ENCODE measurements at regions not wholly inside any gene's neighbourhood (a gene's known extent, or its start where the extent isn't known, plus 50 kb on each side); places are given as distances from the start of the nearest gene placed in this dataset.

- no peak overlapping the region for H2AFZ ChIP-seq (ENCODE audit: low read depth, low read length)
- DNase-seq: no peak
- H3K79me2 ChIP-seq (ENCODE audit: insufficient read depth, low read length): no peaks in the 10 kb centered on the region
- no peaks in the 10 kb centered on the region for H3K9me3 ChIP-seq (ENCODE audit: insufficient read depth, low read length, severe bottlenecking)
- no peak overlapping the region for H3K4me3 ChIP-seq (ENCODE audit: low read depth in 1 of 2, low read length in 2 of 2)
- H4K20me1 ChIP-seq (ENCODE audit: insufficient read depth, low read length): no peaks in the 10 kb centered on the region
- no peaks in the 10 kb centered on the region for H3K4me1 ChIP-seq (ENCODE audit: insufficient read depth, low read length)
- no peak overlapping the region for H3K9ac ChIP-seq (ENCODE audit: low read depth, low read length)
- H3K36me3 ChIP-seq (ENCODE audit: insufficient read depth, low read length): no peaks in the 10 kb centered on the region
- no peaks in the 10 kb centered on the region for H3K27me3 ChIP-seq (ENCODE audit: insufficient read depth, low read length, poor library complexity)
- no peak overlapping the region for H3K4me2 ChIP-seq (ENCODE audit: insufficient read depth, low read length)
- TF ChIP-seq CTCF (IDR thresholded peaks at IDR 0.05; ENCODE audit: borderline replicate concordance, extremely low read depth, low read length, poor library complexity, severe bottlenecking) (no peak), EZH2 (IDR thresholded peaks at IDR 0.05; ENCODE audit: borderline replicate concordance, low read depth, low read length, severe bottlenecking) (no peak)
- no peak overlapping the region for H3K27ac ChIP-seq (ENCODE audit: low read length)
- ATAC-seq (ENCODE audit: insufficient read depth, low read depth): no peak
These were observed 148.5 kb upstream of the CHRM3 start for GRCh38 chr1:239237912-239238311.

GRCh38 chr1:239233626-239234025 is 152.7 kb upstream of the CHRM3 start:
- Histone ChIP-seq H2AFZ (ENCODE audit: low read depth, low read length) (no peak overlapping the region), H3K27ac (ENCODE audit: low read length) (no peak overlapping the region), H3K79me2 (ENCODE audit: insufficient read depth, low read length) (no peaks in the 10 kb centered on the region), H3K4me2 (ENCODE audit: insufficient read depth, low read length) (no peak overlapping the region), H3K9me3 (ENCODE audit: insufficient read depth, low read length, severe bottlenecking) (no peaks in the 10 kb centered on the region), H3K27me3 (ENCODE audit: insufficient read depth, low read length, poor library complexity) (no peaks in the 10 kb centered on the region), H3K4me3 (ENCODE audit: low read depth in 1 of 2, low read length in 2 of 2) (no peak overlapping the region), H4K20me1 (ENCODE audit: insufficient read depth, low read length) (no peaks in the 10 kb centered on the region), H3K9ac (ENCODE audit: low read depth, low read length) (no peak overlapping the region), H3K36me3 (ENCODE audit: insufficient read depth, low read length) (no peaks in the 10 kb centered on the region), H3K4me1 (ENCODE audit: insufficient read depth, low read length) (no peaks in the 10 kb centered on the region)
- DNase-seq: no peak
- ATAC-seq (ENCODE audit: insufficient read depth, low read depth): no peak
- no peak for TF ChIP-seq EZH2 (IDR thresholded peaks at IDR 0.05; ENCODE audit: borderline replicate concordance, low read depth, low read length, severe bottlenecking)
- no peak for TF ChIP-seq CTCF (IDR thresholded peaks at IDR 0.05; ENCODE audit: borderline replicate concordance, extremely low read depth, low read length, poor library complexity, severe bottlenecking)

- Histone ChIP-seq H3K9me3 (ENCODE audit: insufficient read depth, low read length, severe bottlenecking) (no peaks in the 10 kb centered on the region), H3K9ac (ENCODE audit: low read depth, low read length) (no peak overlapping the region), H4K20me1 (ENCODE audit: insufficient read depth, low read length) (no peaks in the 10 kb centered on the region), H3K4me1 (ENCODE audit: insufficient read depth, low read length) (no peaks in the 10 kb centered on the region), H2AFZ (ENCODE audit: low read depth, low read length) (no peak overlapping the region), H3K36me3 (ENCODE audit: insufficient read depth, low read length) (no peaks in the 10 kb centered on the region), H3K4me2 (ENCODE audit: insufficient read depth, low read length) (no peak overlapping the region), H3K4me3 (ENCODE audit: low read depth in 1 of 2, low read length in 2 of 2) (no peak overlapping the region), H3K79me2 (ENCODE audit: insufficient read depth, low read length) (no peaks in the 10 kb centered on the region), H3K27me3 (ENCODE audit: insufficient read depth, low read length, poor library complexity) (no peaks in the 10 kb centered on the region), H3K27ac (ENCODE audit: low read length) (no peak overlapping the region)
- DNase-seq: no peak
- no peak for ATAC-seq (ENCODE audit: insufficient read depth, low read depth)
- TF ChIP-seq CTCF (IDR thresholded peaks at IDR 0.05; ENCODE audit: borderline replicate concordance, extremely low read depth, low read length, poor library complexity, severe bottlenecking): no peak
- TF ChIP-seq EZH2 (IDR thresholded peaks at IDR 0.05; ENCODE audit: borderline replicate concordance, low read depth, low read length, severe bottlenecking): no peak
These were observed 153.4 kb upstream of the CHRM3 start for GRCh38 chr1:239232921-239233320.

- TF ChIP-seq CTCF (IDR thresholded peaks at IDR 0.05; ENCODE audit: borderline replicate concordance, extremely low read depth, low read length, poor library complexity, severe bottlenecking) (no peak), EZH2 (IDR thresholded peaks at IDR 0.05; ENCODE audit: borderline replicate concordance, low read depth, low read length, severe bottlenecking) (no peak)
- DNase-seq: no peak
- no peak for ATAC-seq (ENCODE audit: insufficient read depth, low read depth)
These were observed 157.9 kb upstream of the CHRM3 start for GRCh38 chr1:239228451-239228850.

More at GRCh38 chr1:239228451-239228850, 157.9 kb upstream of the CHRM3 start:
- no peaks in the 10 kb centered on the region for H3K4me1 ChIP-seq (ENCODE audit: insufficient read depth, low read length)
- no peaks in the 10 kb centered on the region for H3K79me2 ChIP-seq (ENCODE audit: insufficient read depth, low read length)
- H3K27me3 ChIP-seq (ENCODE audit: insufficient read depth, low read length, poor library complexity): no peaks in the 10 kb centered on the region
- no peaks in the 10 kb centered on the region for H3K36me3 ChIP-seq (ENCODE audit: insufficient read depth, low read length)
- no peak overlapping the region for H3K4me3 ChIP-seq (ENCODE audit: low read depth in 1 of 2, low read length in 2 of 2)
- H3K4me2 ChIP-seq (ENCODE audit: insufficient read depth, low read length): no peak overlapping the region
- H3K27ac ChIP-seq (ENCODE audit: low read length): no peak overlapping the region
- H3K9me3 ChIP-seq (ENCODE audit: insufficient read depth, low read length, severe bottlenecking): peaks cover 12% of the 10 kb centered on the region
- no peak overlapping the region for H3K9ac ChIP-seq (ENCODE audit: low read depth, low read length)
- no peak overlapping the region for H2AFZ ChIP-seq (ENCODE audit: low read depth, low read length)
- no peaks in the 10 kb centered on the region for H4K20me1 ChIP-seq (ENCODE audit: insufficient read depth, low read length)

Measured in DND-41 (cell line).